ENCODE measurements at regions not wholly inside any gene's neighbourhood (a gene's known extent, or its start where the extent isn't known, plus 50 kb on each side); places are given as distances from the start of the nearest gene placed in this dataset.

DNA sequence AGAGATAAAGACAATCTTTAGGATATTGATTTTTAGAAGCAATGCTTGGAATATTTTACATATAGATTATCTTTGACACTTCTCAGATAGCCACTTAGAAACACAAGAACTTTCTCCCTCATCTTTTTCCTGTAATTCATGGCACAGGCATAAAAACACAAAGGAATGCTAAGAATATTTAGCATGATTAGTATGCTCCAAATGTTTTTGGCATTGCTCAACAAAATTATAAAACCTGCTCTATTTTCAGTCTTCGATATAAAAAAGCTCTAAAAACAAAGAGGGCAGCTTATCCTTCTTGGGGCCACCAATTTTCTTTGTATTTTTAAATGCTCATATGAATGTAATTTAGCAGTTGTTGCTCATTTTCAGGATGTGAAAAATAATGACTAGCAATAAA, 90.8 kb downstream of the RAD51AP2 start:
- Histone ChIP-seq H3K9me1 (ENCODE audit: control insufficient read depth, extremely low read depth, insufficient read depth, low read length) (no peaks in the 10 kb centered on the region), H3K27ac (ENCODE audit: control insufficient read depth, insufficient read depth, low read length) (peak overlapping the region; percentile 6), H3K36me3 (ENCODE audit: control insufficient read depth in 2 of 2, extremely low read depth in 1 of 2, insufficient read depth in 2 of 2, low read length in 2 of 2) (no peaks in the 10 kb centered on the region), H3K4me1 (ENCODE audit: control insufficient read depth, extremely low read depth, insufficient read depth, low read length) (peaks cover 33% of the 10 kb centered on the region), H3K4me2 (ENCODE audit: control insufficient read depth, extremely low read depth, insufficient read depth, low read depth, low read length) (no peak overlapping the region), H3K9me3 (ENCODE audit: control insufficient read depth, low read depth, low read length) (no peaks in the 10 kb centered on the region), H3K9ac (ENCODE audit: control insufficient read depth, extremely low read depth, insufficient read depth, low read length) (no peak overlapping the region), H4K20me1 (ENCODE audit: control insufficient read depth, extremely low read depth, insufficient read depth, low read length) (no peaks in the 10 kb centered on the region), H3K79me2 (ENCODE audit: control insufficient read depth, insufficient read depth, low read length) (no peaks in the 10 kb centered on the region), H3K4me3 (ENCODE audit: control insufficient read depth in 2 of 3, extremely low read depth in 1 of 3, insufficient read depth in 2 of 3, low read depth in 1 of 3, low read length in 3 of 3) (no peak overlapping the region), H2AFZ (ENCODE audit: control insufficient read depth, low read length) (no peak overlapping the region), H3K27me3 (ENCODE audit: control insufficient read depth, extremely low read depth, insufficient read depth, low read length) (no peaks in the 10 kb centered on the region)
- TF ChIP-seq EZH2 (IDR thresholded peaks at IDR 0.05; ENCODE audit: low read length), result no peak
- TF ChIP-seq, protein P1, sequence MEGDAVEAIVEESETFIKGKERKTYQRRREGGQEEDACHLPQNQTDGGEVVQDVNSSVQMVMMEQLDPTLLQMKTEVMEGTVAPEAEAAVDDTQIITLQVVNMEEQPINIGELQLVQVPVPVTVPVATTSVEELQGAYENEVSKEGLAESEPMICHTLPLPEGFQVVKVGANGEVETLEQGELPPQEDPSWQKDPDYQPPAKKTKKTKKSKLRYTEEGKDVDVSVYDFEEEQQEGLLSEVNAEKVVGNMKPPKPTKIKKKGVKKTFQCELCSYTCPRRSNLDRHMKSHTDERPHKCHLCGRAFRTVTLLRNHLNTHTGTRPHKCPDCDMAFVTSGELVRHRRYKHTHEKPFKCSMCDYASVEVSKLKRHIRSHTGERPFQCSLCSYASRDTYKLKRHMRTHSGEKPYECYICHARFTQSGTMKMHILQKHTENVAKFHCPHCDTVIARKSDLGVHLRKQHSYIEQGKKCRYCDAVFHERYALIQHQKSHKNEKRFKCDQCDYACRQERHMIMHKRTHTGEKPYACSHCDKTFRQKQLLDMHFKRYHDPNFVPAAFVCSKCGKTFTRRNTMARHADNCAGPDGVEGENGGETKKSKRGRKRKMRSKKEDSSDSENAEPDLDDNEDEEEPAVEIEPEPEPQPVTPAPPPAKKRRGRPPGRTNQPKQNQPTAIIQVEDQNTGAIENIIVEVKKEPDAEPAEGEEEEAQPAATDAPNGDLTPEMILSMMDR (optimal IDR thresholded peaks at IDR 0.05 in 1 of 3, IDR thresholded peaks at IDR 0.05 in 1 of 3, conservative IDR thresholded peaks at IDR 0.05 in 1 of 3; ENCODE audit: extremely low read depth in 1 of 3, insufficient read depth in 2 of 3, low read length in 3 of 3), result no peak
- FAIRE-seq (no peak), DNase-seq (ENCODE audit: low read depth, low spot score) (no peak)
- dilution Hi-C loops (cut with MboI; ENCODE audit: extremely low pct_ligation_motif_present, low sequenced_read_pairs), result no loop called here

GRCh38 chr2:17426743-17427142, 91.5 kb downstream of the RAD51AP2 start:
- Histone ChIP-seq H3K4me2 (ENCODE audit: control insufficient read depth, extremely low read depth, insufficient read depth, low read depth, low read length) (no peak overlapping the region), H3K36me3 (ENCODE audit: control insufficient read depth in 2 of 2, extremely low read depth in 1 of 2, insufficient read depth in 2 of 2, low read length in 2 of 2) (no peaks in the 10 kb centered on the region), H3K4me1 (ENCODE audit: control insufficient read depth, extremely low read depth, insufficient read depth, low read length) (peaks cover 33% of the 10 kb centered on the region), H3K27me3 (ENCODE audit: control insufficient read depth, extremely low read depth, insufficient read depth, low read length) (no peaks in the 10 kb centered on the region), H3K9ac (ENCODE audit: control insufficient read depth, extremely low read depth, insufficient read depth, low read length) (no peak overlapping the region), H3K27ac (ENCODE audit: control insufficient read depth, insufficient read depth, low read length) (no peak overlapping the region), H4K20me1 (ENCODE audit: control insufficient read depth, extremely low read depth, insufficient read depth, low read length) (no peaks in the 10 kb centered on the region), H3K79me2 (ENCODE audit: control insufficient read depth, insufficient read depth, low read length) (no peaks in the 10 kb centered on the region), H2AFZ (ENCODE audit: control insufficient read depth, low read length) (peak overlapping the region; percentile 5), H3K9me1 (ENCODE audit: control insufficient read depth, extremely low read depth, insufficient read depth, low read length) (no peaks in the 10 kb centered on the region), H3K4me3 (ENCODE audit: control insufficient read depth in 2 of 3, extremely low read depth in 1 of 3, insufficient read depth in 2 of 3, low read depth in 1 of 3, low read length in 3 of 3) (no peak overlapping the region), H3K9me3 (ENCODE audit: control insufficient read depth, low read depth, low read length) (no peaks in the 10 kb centered on the region)
- FAIRE-seq, result peak; percentile 41
- TF ChIP-seq, protein P1 (optimal IDR thresholded peaks at IDR 0.05 in 1 of 3, IDR thresholded peaks at IDR 0.05 in 1 of 3, conservative IDR thresholded peaks at IDR 0.05 in 1 of 3; ENCODE audit: extremely low read depth in 1 of 3, insufficient read depth in 2 of 3, low read length in 3 of 3), result no peak
- TF ChIP-seq EZH2 (IDR thresholded peaks at IDR 0.05; ENCODE audit: low read length), result no peak
- no peak for DNase-seq (ENCODE audit: low read depth, low spot score)
- dilution Hi-C loops (cut with MboI; ENCODE audit: extremely low pct_ligation_motif_present, low sequenced_read_pairs), result no loop called here
